Tibial nerve (tissue), 3 donors: ENCODE measurements at regions not wholly inside any gene's neighbourhood (a gene's known extent, or its start where the extent isn't known, plus 50 kb on each side); places are given as distances from the start of the nearest gene placed in this dataset.

ENCODE experiments used
- CTCF ChIP-seq, 5 experiments: fragments of 200-600 bp in 3 of 5; fragments of 450-650 bp in 2 of 5; sonication (generic) in 3 of 5; IDR thresholded peaks; one replicate each; pipeline ENCODE4 v1.5.1; 2016 to 2019; ENCODE audit warnings: antibody characterized with exemption in 5 of 5, mild to moderate bottlenecking in 3 of 5, moderate library complexity in 2 of 5
- POLR2A ChIP-seq, 2 donors: fragments of 450-650 bp; IDR thresholded peaks; one replicate each; pipeline ENCODE4 v1.6.1; 2017; ENCODE audit warnings: antibody characterized with exemption in 2 of 2, mild to moderate bottlenecking in 2 of 2, moderate library complexity in 2 of 2

- no peak for TF ChIP-seq CTCF (IDR thresholded peaks at IDR 0.05)
- TF ChIP-seq POLR2A (IDR thresholded peaks at IDR 0.05), result no peak
Observed at GRCh38 chr20:10805764-10806163, 132.0 kb upstream of the JAG1 start.
